OCI-LY3 (cell line): ENCODE measurements at regions not wholly inside any gene's neighbourhood (a gene's known extent, or its start where the extent isn't known, plus 50 kb on each side); places are given as distances from the start of the nearest gene placed in this dataset.

ENCODE experiments used
- H2AFZ ChIP-seq: fragments of 200-600, 300-600 bp; shearing (Covaris generic); 2 replicates; pipeline ENCODE4 v1.6.0; 2014; ENCODE audit warnings: antibody characterized with exemption, low read depth, low read length
- H3K27ac ChIP-seq: fragments of 200-600, 300-600 bp; sonication (generic); 2 replicates; pipeline ENCODE4 v1.5.1; 2014; ENCODE audit warnings: mild to moderate bottlenecking, low read length, moderate library complexity, mixed read lengths
- H3K27me3 ChIP-seq: fragments of 200-600, 300-600 bp; sonication (generic); 2 replicates; pipeline ENCODE4 v1.6.1; 2014; ENCODE audit warnings: low read depth, low read length, mixed read lengths
- H3K36me3 ChIP-seq: fragments of 200-600, 300-600 bp; sonication (generic); replicated peaks from 2 replicates; pipeline ENCODE3; 2014; ENCODE audit warnings: low read depth, low read length, mixed read lengths
- H3K4me1 ChIP-seq: fragments of 300-600, 200-600 bp; sonication (generic); 2 replicates; pipeline ENCODE4 v1.6.1; 2014; ENCODE audit warnings: low read length, mixed read lengths
- H3K4me2 ChIP-seq: fragments of 200-600, 300-600 bp; sonication (generic); 2 replicates; pipeline ENCODE4 v1.6.1; 2014; ENCODE audit warnings: low read length, mixed read lengths
- H3K4me3 ChIP-seq: fragments of 300-600, 200-600 bp; sonication (generic); 2 replicates; pipeline ENCODE4 v1.5.1; 2014; ENCODE audit warnings: antibody characterized with exemption, mild to moderate bottlenecking, low read length, moderate library complexity
- H3K79me2 ChIP-seq: fragments of 300-600, 200-600 bp; shearing (Covaris generic); 2 replicates; pipeline ENCODE4 v1.6.1; 2014; ENCODE audit warnings: mild to moderate bottlenecking, low read length, mixed read lengths
- H3K9ac ChIP-seq: fragments of 300-600, 200-600 bp; shearing (Covaris generic); 2 replicates; pipeline ENCODE4 v1.6.0; 2014; ENCODE audit warnings: mild to moderate bottlenecking, low read length, moderate library complexity
- H3K9me3 ChIP-seq: fragments of 200-600, 300-600 bp; shearing (Covaris generic); 2 replicates; pipeline ENCODE4 v1.6.1; 2014; ENCODE audit warnings: low read length, mixed read lengths; ENCODE audit not compliant: insufficient read depth
- H4K20me1 ChIP-seq: fragments of 200-600, 300-600 bp; sonication (generic); 2 replicates; pipeline ENCODE4 v1.6.1; 2016; ENCODE audit warnings: low read length, mixed read lengths; ENCODE audit not compliant: insufficient read depth
- CTCF ChIP-seq: fragments of 200-600, 300-600 bp; sonication (generic); IDR thresholded peaks from 2 replicates; pipeline ENCODE4 v1.5.1; 2014; ENCODE audit warnings: antibody characterized with exemption, low read length, low read depth
- EZH2phosphoT487 ChIP-seq: fragments of 200-600 bp; shearing (Covaris generic); IDR thresholded peaks from 2 replicates; pipeline ENCODE4 v1.6.1; 2018; ENCODE audit warnings: antibody characterized with exemption, mixed run types, low read depth

GRCh38 chr15:37252530-37252929 is 152.2 kb upstream of the MEIS2 start:
- Histone ChIP-seq H3K36me3 (no peaks in the 10 kb centered on the region), H3K79me2 (no peaks in the 10 kb centered on the region), H2AFZ (no peak overlapping the region; the same call in 1 of the 2 replicates), H3K27ac (no peak overlapping the region), H3K9me3 (no peaks in the 10 kb centered on the region), H3K4me2 (no peak overlapping the region), H3K4me3 (no peak overlapping the region), H3K9ac (no peak overlapping the region), H3K4me1 (no peaks in the 10 kb centered on the region), H3K27me3 (no peaks in the 10 kb centered on the region), H4K20me1 (no peaks in the 10 kb centered on the region)
- TF ChIP-seq EZH2phosphoT487 (no peak), CTCF (no peak)

GRCh38 chr15:37253877-37254276 is 153.5 kb upstream of the MEIS2 start:
- Histone ChIP-seq H3K27me3 (no peaks in the 10 kb centered on the region), H2AFZ (no peak overlapping the region), H3K79me2 (no peaks in the 10 kb centered on the region), H4K20me1 (no peaks in the 10 kb centered on the region), H3K9ac (no peak overlapping the region), H3K4me2 (no peak overlapping the region), H3K4me3 (no peak overlapping the region), H3K9me3 (no peaks in the 10 kb centered on the region), H3K36me3 (no peaks in the 10 kb centered on the region), H3K4me1 (no peaks in the 10 kb centered on the region), H3K27ac (no peak overlapping the region)
- TF ChIP-seq EZH2phosphoT487 (no peak), CTCF (no peak)

GRCh38 chr15:37260255-37260654 is 159.9 kb upstream of the MEIS2 start:
- H3K9me3 ChIP-seq = no peaks in the 10 kb centered on the region
- H3K4me1 ChIP-seq = no peaks in the 10 kb centered on the region
- H4K20me1 ChIP-seq = no peaks in the 10 kb centered on the region
- H3K4me3 ChIP-seq = no peak overlapping the region
- no peak for TF ChIP-seq EZH2phosphoT487
- TF ChIP-seq CTCF = no peak
- no peaks in the 10 kb centered on the region for H3K36me3 ChIP-seq
- no peaks in the 10 kb centered on the region for H3K27me3 ChIP-seq
- H3K9ac ChIP-seq = no peak overlapping the region
- no peak overlapping the region for H2AFZ ChIP-seq
- H3K4me2 ChIP-seq = no peak overlapping the region
- H3K79me2 ChIP-seq = no peaks in the 10 kb centered on the region
- no peak overlapping the region for H3K27ac ChIP-seq

GRCh38 chr15:37261685-37262084 is 161.3 kb upstream of the MEIS2 start:
- no peaks in the 10 kb centered on the region for H3K9me3 ChIP-seq
- H3K4me1 ChIP-seq = no peaks in the 10 kb centered on the region
- H3K79me2 ChIP-seq = no peaks in the 10 kb centered on the region
- no peak overlapping the region for H2AFZ ChIP-seq
- H3K27me3 ChIP-seq = no peaks in the 10 kb centered on the region
- no peak overlapping the region for H3K27ac ChIP-seq
- no peaks in the 10 kb centered on the region for H3K36me3 ChIP-seq
- no peak overlapping the region for H3K9ac ChIP-seq
- no peaks in the 10 kb centered on the region for H4K20me1 ChIP-seq
- no peak for TF ChIP-seq EZH2phosphoT487
- TF ChIP-seq CTCF = no peak
- no peak overlapping the region for H3K4me2 ChIP-seq
- H3K4me3 ChIP-seq = no peak overlapping the region
